Stimulated activated CD4-positive, alpha-beta T cell treated with anti-CD3 and anti-CD28 coated beads, Interleukin-12 subunit alpha, Interleukin-12 subunit beta, amount 100 ng/mL, for 4 hours (primary cell): ENCODE measurements at regions not wholly inside any gene's neighbourhood (a gene's known extent, or its start where the extent isn't known, plus 50 kb on each side); places are given as distances from the start of the nearest gene placed in this dataset.
"Not testable (repeated sequence)": the region's sequence is repeated elsewhere in the genome, so short reads cannot be mapped to it uniquely, and the experiment has no call there.

Experiments
- DNase-seq: peaks from one replicate; pipeline ENCODE4 v3.0.0-alpha.2; 2020

- not testable (repeated sequence) for DNase-seq
Measured at GRCh38 chr5:34189752-34190411, 146.9 kb upstream of the C1QTNF3 start.

DNA sequence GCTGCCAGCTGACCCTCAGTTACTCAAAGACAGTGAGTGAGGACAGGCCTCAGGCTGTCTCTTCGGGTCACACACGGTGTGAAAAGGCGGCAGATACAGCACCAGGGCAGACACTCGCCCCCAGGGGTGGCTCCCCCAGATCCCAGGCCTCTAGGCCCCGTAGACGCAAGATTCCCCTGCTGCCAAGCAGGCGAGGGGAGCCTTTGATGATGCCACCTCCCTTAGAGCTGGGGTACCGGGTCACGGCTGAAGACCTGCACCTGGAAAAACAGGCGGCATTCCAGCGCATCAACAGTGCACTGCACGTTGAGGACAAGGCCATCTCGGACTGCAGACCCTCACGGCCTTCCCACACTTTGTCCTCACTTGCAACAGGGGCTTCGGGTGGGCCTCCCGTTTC lies 147.5 kb upstream of the C1QTNF3 start:
- not testable (repeated sequence) for DNase-seq

DNA sequence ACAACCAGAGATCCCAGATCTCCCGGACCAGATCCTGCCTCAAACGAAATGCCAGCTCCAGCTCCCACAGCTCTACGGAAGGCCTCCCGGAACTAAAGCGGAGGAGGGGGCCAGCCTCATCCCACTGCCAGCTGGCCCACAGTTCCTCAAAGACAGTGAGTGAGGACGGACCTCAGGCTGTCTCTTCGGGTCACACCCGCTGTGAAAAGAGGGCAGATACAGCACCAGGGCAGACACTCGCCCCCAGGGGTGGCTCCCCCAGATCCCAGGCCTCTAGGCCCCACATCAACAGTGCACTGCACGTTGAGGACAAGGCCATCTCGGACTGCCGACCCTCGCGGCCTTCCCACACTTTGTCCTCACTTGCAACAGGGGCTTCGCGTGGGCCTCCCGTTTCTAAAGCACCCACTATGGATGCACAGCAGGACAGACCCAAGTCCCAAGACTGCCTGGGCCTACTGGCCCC lies 148.3 kb upstream of the C1QTNF3 start:
- DNase-seq, result not testable (repeated sequence)

DNA sequence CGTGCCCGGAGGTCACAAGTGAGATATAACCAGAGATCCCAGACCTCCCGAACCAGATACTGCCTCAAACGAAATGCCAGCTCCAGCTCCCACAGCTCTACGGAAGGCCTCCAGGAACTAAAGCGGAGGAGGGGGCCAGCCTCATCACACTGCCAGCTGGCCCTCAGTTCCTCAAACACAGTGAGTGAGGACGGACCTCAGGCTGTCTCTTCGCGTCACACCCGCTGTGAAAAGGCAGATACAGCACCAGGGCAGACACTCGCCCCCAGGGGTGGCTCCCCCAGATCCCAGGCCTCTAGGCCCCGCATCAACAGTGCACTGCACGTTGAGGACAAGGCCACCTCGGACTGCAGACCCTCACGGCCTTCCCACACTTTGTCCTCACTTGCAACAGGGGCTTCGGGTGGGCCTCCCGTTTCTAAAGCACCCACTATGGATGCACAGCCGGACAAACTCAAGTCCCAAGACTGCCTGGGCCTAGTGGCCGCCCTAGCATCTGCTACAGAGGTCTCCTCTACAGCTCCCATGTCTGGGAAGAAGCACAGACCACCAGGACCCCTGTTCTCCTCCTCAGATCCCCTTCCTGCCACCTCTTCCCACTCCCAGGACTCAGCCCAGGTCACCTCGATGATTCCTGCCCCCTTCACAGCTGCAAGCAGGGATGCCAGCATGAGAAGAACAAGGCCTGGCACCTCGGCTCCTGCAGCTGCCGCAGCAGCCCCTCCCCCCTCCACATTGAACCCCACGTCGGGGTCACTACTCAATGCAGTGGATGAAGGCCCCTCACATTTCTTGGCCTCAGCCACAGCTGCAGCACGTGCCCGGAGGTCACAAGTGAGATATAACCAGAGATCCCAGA lies 149.3 kb upstream of the C1QTNF3 start:
- not testable (repeated sequence) for DNase-seq

DNA sequence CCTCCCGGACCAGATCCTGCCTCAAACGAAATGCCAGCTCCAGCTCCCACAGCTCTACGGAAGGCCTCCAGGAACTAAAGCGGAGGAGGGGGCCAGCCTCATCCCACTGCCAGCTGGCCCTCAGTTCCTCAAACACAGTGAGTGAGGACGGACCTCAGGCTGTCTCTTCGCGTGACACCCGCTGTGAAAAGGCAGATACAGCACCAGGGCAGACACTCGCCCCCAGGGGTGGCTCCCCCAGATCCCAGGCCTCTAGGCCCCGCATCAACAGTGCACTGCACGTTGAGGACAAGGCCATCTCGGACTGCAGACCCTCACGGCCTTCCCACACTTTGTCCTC lies 149.9 kb upstream of the C1QTNF3 start:
- DNase-seq, result not testable (repeated sequence)

GRCh38 chr5:34193297-34193696 lies 150.3 kb upstream of the C1QTNF3 start:
- DNase-seq, result not testable (repeated sequence)

DNA sequence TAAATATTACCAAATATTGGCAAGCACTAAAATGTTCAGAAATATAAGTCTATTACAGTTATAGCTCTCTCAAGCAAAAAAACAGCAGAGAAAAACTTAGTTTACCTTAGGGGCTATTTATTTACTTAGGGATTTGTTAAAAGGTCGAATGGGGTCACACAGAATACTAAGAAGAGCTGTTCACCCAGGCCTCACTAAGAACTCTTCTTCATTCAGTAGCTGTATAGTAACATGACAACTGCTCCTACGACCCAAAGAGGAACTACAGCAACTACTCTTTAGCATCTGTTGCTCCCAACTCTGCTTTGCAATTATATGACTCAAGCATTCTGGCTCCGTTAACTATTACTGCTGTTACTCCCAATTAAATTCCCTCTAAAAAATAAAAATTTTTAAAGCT lies 150.8 kb upstream of the C1QTNF3 start:
- DNase-seq, result not testable (repeated sequence)

GRCh38 chr5:34196091-34196490 lies 153.1 kb upstream of the C1QTNF3 start:
- not testable (repeated sequence) for DNase-seq

DNA sequence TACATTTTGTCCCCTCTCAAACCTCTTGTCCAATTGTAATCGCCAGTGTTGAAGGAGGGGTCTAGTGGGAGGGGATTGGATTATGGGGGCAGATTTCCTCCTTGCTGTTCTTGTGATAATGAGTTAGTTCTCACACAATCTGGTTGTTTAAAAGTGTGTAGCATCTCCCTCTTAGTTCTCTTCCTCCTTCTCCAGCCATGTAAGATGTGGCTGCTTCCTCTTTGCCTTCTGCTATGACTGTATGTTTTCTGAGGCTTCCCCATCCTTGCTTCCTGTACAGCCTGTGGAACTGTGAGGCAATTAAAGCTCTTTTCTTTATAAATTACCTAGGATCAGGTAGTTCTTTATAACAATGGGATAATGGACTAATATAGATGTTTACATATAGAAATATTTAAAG lies 162.3 kb upstream of the C1QTNF3 start:
- not testable (repeated sequence) for DNase-seq

GRCh38 chr5:34217386-34217785 lies 174.4 kb upstream of the C1QTNF3 start:
- DNase-seq, result not testable (repeated sequence)

GRCh38 chr5:34221329-34222073 lies 178.5 kb upstream of the C1QTNF3 start:
- DNase-seq, result not testable (repeated sequence)

DNA sequence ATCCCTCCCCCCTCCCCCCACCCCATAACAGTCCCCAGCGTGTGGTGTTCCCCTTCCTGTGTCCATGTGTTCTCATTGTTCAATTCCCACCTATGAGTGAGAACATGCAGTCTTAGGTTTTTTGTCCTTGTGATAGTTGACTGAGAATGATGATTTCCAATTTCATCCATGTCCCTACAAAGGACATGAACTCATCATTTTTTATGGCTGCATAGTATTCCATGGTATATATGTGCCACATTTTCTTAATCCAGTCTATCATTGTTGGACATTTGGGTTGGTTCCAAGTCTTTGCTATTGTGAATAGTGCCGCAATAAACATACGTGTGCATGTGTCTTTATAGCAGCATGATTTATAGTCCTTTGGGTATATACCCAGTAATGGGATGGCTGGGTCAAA lies 180.1 kb upstream of the C1QTNF3 start:
- not testable (repeated sequence) for DNase-seq

GRCh38 chr5:34230402-34230801 lies 187.4 kb upstream of the C1QTNF3 start:
- not testable (repeated sequence) for DNase-seq

- not testable (repeated sequence) for DNase-seq
Measured at GRCh38 chr5:34243802-34244201, 200.8 kb upstream of the C1QTNF3 start.

DNA sequence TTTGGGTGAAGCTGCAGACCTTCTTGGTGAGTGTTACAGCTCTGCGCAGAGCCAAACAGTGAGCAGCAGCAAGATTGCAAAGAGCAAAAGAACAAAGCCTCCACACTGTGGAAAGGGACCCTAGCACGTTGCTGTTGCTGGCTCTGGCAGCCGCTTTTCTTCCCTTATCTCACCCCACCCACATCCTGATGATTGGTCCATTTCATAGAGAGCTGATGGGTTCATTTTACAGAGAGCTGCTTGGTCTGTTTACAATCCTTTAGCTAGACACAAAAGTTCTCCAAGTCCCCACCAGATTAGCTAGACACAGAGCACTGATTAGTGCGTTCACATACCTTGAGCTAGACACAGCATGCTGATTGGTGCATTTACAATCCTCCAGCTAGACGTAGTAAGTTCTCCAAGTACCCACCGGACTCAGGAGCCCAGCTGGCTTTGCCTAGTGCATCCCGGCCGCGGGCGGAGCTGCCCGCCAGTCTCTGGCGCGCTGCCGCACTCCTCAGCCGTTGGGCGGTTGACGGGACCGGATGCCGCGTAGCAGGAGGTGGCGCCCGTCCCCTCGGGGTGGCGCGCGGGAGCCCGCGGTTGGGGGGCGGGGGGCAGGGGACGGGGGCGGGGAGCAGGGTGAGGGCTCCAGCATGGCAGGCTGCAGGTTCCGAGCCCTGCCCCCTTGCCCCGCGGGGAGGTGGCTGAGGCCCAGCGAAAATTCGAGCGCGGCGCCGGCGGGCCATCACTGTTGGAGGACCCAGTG lies 201.4 kb upstream of the C1QTNF3 start:
- DNase-seq, result peak; percentile 64

GRCh38 chr5:34245032-34245394 lies 202.0 kb upstream of the C1QTNF3 start:
- DNase-seq, result not testable (repeated sequence)

DNA sequence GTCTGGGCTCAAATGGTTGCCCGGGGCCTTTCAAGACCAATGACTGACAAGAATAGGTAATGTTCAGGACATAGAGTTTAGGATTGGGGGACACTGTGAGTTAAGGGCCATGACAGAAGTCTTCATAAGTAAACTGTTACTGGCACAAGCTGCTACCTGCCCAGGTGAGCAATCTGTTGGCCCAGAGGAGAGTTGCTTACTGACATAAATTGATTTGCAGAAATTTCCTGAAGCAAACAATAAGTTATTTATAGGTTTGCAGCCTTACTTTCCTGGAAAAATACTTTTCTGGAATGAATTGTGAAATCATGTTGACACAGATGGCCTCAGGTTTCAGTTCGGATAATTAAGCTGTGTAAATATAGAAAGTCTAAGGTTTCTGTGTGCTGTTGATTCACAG lies 202.8 kb upstream of the C1QTNF3 start:
- DNase-seq, result not testable (repeated sequence)

DNA sequence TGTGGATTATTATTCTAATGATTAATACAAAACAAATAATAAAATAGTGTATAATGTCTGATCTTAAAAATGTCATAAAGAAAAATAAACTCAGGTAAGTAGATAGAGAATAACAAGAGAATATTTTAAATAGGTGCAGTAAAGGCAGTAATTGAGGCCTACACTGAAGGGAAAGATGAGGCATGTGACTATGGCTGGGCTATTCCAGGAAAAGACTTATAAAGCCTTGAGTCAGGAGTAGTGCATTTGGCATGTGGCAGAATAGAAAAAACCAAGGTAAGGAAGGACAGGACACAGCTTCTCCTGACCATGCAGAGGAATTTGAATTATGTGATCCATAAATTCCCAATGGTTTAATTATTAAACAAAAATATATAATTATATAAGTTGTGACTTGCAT lies 215.6 kb upstream of the C1QTNF3 start:
- not testable (repeated sequence) for DNase-seq

- DNase-seq, result not testable (repeated sequence)
Measured at GRCh38 chr5:34261020-34261419, 218.0 kb upstream of the C1QTNF3 start.

DNA sequence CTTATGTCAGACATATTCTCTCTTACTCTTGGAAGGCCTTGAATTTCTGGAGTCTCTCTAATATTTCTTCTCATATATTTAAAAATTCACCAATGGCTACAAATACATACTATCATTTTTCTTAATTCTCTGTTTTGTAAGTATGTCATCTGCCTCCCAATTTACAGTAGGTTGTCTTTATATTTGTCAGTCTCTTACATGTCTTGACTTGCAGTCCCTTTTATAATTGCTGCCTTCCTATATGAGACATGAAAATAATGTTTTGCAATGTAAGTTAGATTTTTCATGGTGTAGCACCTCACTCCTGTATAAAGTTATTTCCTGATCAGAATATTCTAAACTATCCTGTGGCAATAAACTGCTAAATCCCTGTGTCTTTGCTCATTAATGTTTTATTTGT lies 223.1 kb upstream of the C1QTNF3 start:
- not testable (repeated sequence) for DNase-seq

- DNase-seq, result not testable (repeated sequence)
Measured at GRCh38 chr5:34296759-34297158, 253.7 kb upstream of the C1QTNF3 start.

GRCh38 chr5:34329201-34329600 lies 286.2 kb upstream of the C1QTNF3 start:
- not testable (repeated sequence) for DNase-seq
